ENCODE measurements at regions not wholly inside any gene's neighbourhood (a gene's known extent, or its start where the extent isn't known, plus 50 kb on each side); places are given as distances from the start of the nearest gene placed in this dataset.

GRCh38 chr14:75371297-75371696 lies 56.5 kb upstream of the JDP2 start:
- DNase-seq, result no peak

GRCh38 chr14:75372260-75372659 lies 55.6 kb upstream of the JDP2 start:
- no peak for DNase-seq

GRCh38 chr14:75373133-75373532 lies 54.7 kb upstream of the JDP2 start:
- no peak for DNase-seq

GRCh38 chr14:75373616-75374015 lies 54.2 kb upstream of the JDP2 start:
- DNase-seq, result no peak

GRCh38 chr14:75374911-75375310 lies 52.9 kb upstream of the JDP2 start:
- no peak for DNase-seq

- DNase-seq, result no peak
These were observed 51.8 kb upstream of the JDP2 start for GRCh38 chr14:75375983-75376382.
